GM23338 (cell line): ENCODE measurements at regions not wholly inside any gene's neighbourhood (a gene's known extent, or its start where the extent isn't known, plus 50 kb on each side); places are given as distances from the start of the nearest gene placed in this dataset.

ENCODE experiments used
- CREB1 ChIP-seq: fragments of 250-450 bp; sonication (Bioruptor Pico); IDR thresholded peaks from 2 replicates; pipeline ENCODE4 v1.5.0; 2020; ENCODE audit warnings: low read depth, mild to moderate bottlenecking, moderate library complexity
- EZH2phosphoT487 ChIP-seq: fragments of 200-600 bp; sonication (generic); IDR thresholded peaks from one replicate; pipeline ENCODE4 v1.8.1; 2018; ENCODE audit warnings: antibody characterized with exemption; ENCODE audit not compliant: unreplicated experiment
- JUNB ChIP-seq: IDR thresholded peaks from one replicate; pipeline ENCODE4 v1.6.1; 2016; ENCODE audit warnings: antibody characterized with exemption; ENCODE audit not compliant: unreplicated experiment

DNA sequence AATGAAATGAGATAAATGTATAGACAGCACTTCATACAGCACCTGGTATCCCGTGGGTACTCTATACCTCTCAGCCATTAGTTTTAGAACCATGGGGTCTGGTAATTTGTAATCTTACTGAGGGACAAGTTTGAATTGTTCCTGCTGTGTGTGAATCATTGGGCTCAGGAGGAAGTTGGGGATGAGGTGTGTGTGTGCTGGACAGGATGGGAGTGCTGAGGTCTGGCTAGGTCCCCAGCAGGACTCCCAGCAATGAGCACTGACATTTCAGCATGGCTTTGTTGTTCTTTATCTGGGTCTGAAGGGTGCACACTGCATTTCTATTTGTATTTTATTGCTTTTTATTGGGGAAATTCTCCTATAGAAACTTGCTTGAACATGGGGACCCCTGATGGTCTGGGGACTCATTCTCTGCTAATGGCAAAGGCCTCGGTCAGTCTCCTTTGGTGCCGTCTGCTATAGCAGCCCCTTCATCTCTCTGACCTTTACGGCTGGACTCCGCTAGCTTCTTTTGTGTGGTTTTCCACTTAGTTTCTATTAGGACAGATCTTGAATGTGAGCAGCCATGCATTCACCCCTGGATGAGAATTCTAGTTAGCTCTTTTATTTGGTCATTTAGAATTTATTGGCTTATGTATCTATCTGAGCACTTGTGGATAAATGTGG lies 98.1 kb downstream of the SREK1 start:
- TF ChIP-seq CREB1 (no peak), EZH2phosphoT487 (no peak), JUNB (no peak)
